Activated CD8-positive, alpha-beta T cell treated with anti-CD3 and anti-CD28 coated beads, Interleukin-2, amount 10 ng/mL, durations not matched to agents 7 days and 5 days (primary cell): ENCODE measurements at regions not wholly inside any gene's neighbourhood (a gene's known extent, or its start where the extent isn't known, plus 50 kb on each side); places are given as distances from the start of the nearest gene placed in this dataset.

Experiments
- ATAC-seq: fragments of 150-1000 bp; cut with Tn5 transposase; one replicate; pipeline ENCODE4 v1.10.0; 2021; ENCODE audit warnings: moderate library complexity
- CTCF ChIA-PET: fragments of 350-600 bp; sonication (Branson Sonifier 250); formaldehyde crosslinking; loops from one replicate; lab custom pipeline; 2021; ENCODE audit warnings: antibody characterized with exemption; lab: Charles Lee
- POLR2A ChIA-PET: fragments of 350-600 bp; sonication (Branson Sonifier 250); formaldehyde crosslinking; loops from one replicate; lab custom pipeline; 2021; ENCODE audit warnings: antibody characterized with exemption; lab: Charles Lee
- DNase-seq: peaks from one replicate; pipeline ENCODE4 v3.0.0-alpha.2; 2020
- H3K27ac Mint-ChIP-seq: one replicate; pipeline ENCODE4 v1.8.0; 2021; ENCODE audit warnings: mild to moderate bottlenecking, mixed read lengths
- H3K27me3 Mint-ChIP-seq: one replicate; pipeline ENCODE4 v1.8.0; 2021; ENCODE audit warnings: low read depth, mixed read lengths
- H3K36me3 Mint-ChIP-seq: one replicate; pipeline ENCODE4 v1.8.0; 2021; ENCODE audit warnings: low read depth, mixed read lengths
- H3K4me1 Mint-ChIP-seq: one replicate; pipeline ENCODE4 v1.8.0; 2021; ENCODE audit warnings: low read depth, mixed read lengths
- H3K4me3 Mint-ChIP-seq: one replicate; pipeline ENCODE4 v1.8.0; 2021; ENCODE audit warnings: mild to moderate bottlenecking, mixed read lengths
- H3K9me3 Mint-ChIP-seq: one replicate; pipeline ENCODE4 v1.8.0; 2022; ENCODE audit warnings: mixed read lengths; ENCODE audit not compliant: insufficient read depth

- H3K27ac Mint-ChIP-seq, result no peak overlapping the region
- no peak for ATAC-seq
- ChIA-PET CTCF (no interaction called here), POLR2A (no interaction called here)
- no peaks in the 10 kb centered on the region for H3K4me1 Mint-ChIP-seq
- H3K9me3 Mint-ChIP-seq, result no peaks in the 10 kb centered on the region
- DNase-seq, result no peak
- H3K27me3 Mint-ChIP-seq, result no peaks in the 10 kb centered on the region
- H3K4me3 Mint-ChIP-seq, result no peak overlapping the region
- no peaks in the 10 kb centered on the region for H3K36me3 Mint-ChIP-seq
Measured at GRCh38 chr6:104218116-104218515, 641.6 kb downstream of the HACE1 start.

- no peaks in the 10 kb centered on the region for H3K36me3 Mint-ChIP-seq
- no peaks in the 10 kb centered on the region for H3K9me3 Mint-ChIP-seq
- no peaks in the 10 kb centered on the region for H3K4me1 Mint-ChIP-seq
- no peak for ATAC-seq
- H3K27ac Mint-ChIP-seq, result no peak overlapping the region
- no peak overlapping the region for H3K4me3 Mint-ChIP-seq
- ChIA-PET POLR2A (no interaction called here), CTCF (no interaction called here)
- DNase-seq, result no peak
- no peaks in the 10 kb centered on the region for H3K27me3 Mint-ChIP-seq
Measured at GRCh38 chr6:104214901-104215300, 644.8 kb downstream of the HACE1 start.

- Mint-ChIP-seq H3K9me3 (no peaks in the 10 kb centered on the region), H3K27me3 (no peaks in the 10 kb centered on the region), H3K27ac (no peak overlapping the region), H3K36me3 (no peaks in the 10 kb centered on the region), H3K4me3 (no peak overlapping the region), H3K4me1 (no peaks in the 10 kb centered on the region)
- DNase-seq, result no peak
- ChIA-PET POLR2A (no interaction called here), CTCF (no interaction called here)
- no peak for ATAC-seq
Measured at GRCh38 chr6:104212977-104213668, 646.6 kb downstream of the HACE1 start.

GRCh38 chr6:104207635-104208034, 652.1 kb downstream of the HACE1 start:
- ATAC-seq (no peak), DNase-seq (no peak)
- Mint-ChIP-seq H3K27ac (no peak overlapping the region), H3K27me3 (no peaks in the 10 kb centered on the region), H3K4me1 (no peaks in the 10 kb centered on the region), H3K9me3 (no peaks in the 10 kb centered on the region), H3K36me3 (no peaks in the 10 kb centered on the region), H3K4me3 (no peak overlapping the region)
- POLR2A ChIA-PET, result no interaction called here
- CTCF ChIA-PET, result no interaction called here

GRCh38 chr6:104201557-104201956, 658.2 kb downstream of the HACE1 start:
- Mint-ChIP-seq H3K36me3 (no peaks in the 10 kb centered on the region), H3K27ac (no peak overlapping the region), H3K27me3 (no peaks in the 10 kb centered on the region), H3K9me3 (peaks cover 7% of the 10 kb centered on the region), H3K4me3 (no peak overlapping the region), H3K4me1 (no peaks in the 10 kb centered on the region)
- DNase-seq (no peak), ATAC-seq (no peak)
- POLR2A ChIA-PET, result no interaction called here
- CTCF ChIA-PET, result no interaction called here

- ChIA-PET CTCF (no interaction called here), POLR2A (no interaction called here)
- H3K27me3 Mint-ChIP-seq, result no peaks in the 10 kb centered on the region
- no peaks in the 10 kb centered on the region for H3K4me1 Mint-ChIP-seq
- ATAC-seq (no peak), DNase-seq (no peak)
- peaks cover 13% of the 10 kb centered on the region for H3K9me3 Mint-ChIP-seq
- no peaks in the 10 kb centered on the region for H3K36me3 Mint-ChIP-seq
- no peak overlapping the region for H3K27ac Mint-ChIP-seq
- no peak overlapping the region for H3K4me3 Mint-ChIP-seq
Measured at GRCh38 chr6:104187616-104188015, 672.1 kb downstream of the HACE1 start.

GRCh38 chr6:104186831-104187230, 672.9 kb downstream of the HACE1 start:
- Mint-ChIP-seq H3K4me3 (no peak overlapping the region), H3K9me3 (peaks cover 5% of the 10 kb centered on the region), H3K27ac (no peak overlapping the region), H3K4me1 (no peaks in the 10 kb centered on the region), H3K27me3 (no peaks in the 10 kb centered on the region), H3K36me3 (no peaks in the 10 kb centered on the region)
- ChIA-PET POLR2A (no interaction called here), CTCF (no interaction called here)
- no peak for ATAC-seq
- no peak for DNase-seq

- H3K36me3 Mint-ChIP-seq, result no peaks in the 10 kb centered on the region
- no peak for DNase-seq
- ATAC-seq, result no peak
- CTCF ChIA-PET, result no interaction called here
- no peak overlapping the region for H3K4me3 Mint-ChIP-seq
- POLR2A ChIA-PET, result no interaction called here
- no peaks in the 10 kb centered on the region for H3K27me3 Mint-ChIP-seq
- no peaks in the 10 kb centered on the region for H3K4me1 Mint-ChIP-seq
- no peaks in the 10 kb centered on the region for H3K9me3 Mint-ChIP-seq
- no peak overlapping the region for H3K27ac Mint-ChIP-seq
Measured at GRCh38 chr6:104183816-104184435, 675.8 kb downstream of the HACE1 start.

- Mint-ChIP-seq H3K4me3 (no peak overlapping the region), H3K4me1 (no peaks in the 10 kb centered on the region), H3K27ac (no peak overlapping the region), H3K9me3 (no peaks in the 10 kb centered on the region), H3K27me3 (no peaks in the 10 kb centered on the region), H3K36me3 (no peaks in the 10 kb centered on the region)
- ChIA-PET CTCF (no interaction called here), POLR2A (no interaction called here)
- ATAC-seq, result no peak
- DNase-seq, result no peak
Measured at GRCh38 chr6:104182811-104183210, 676.9 kb downstream of the HACE1 start.

GRCh38 chr6:104173668-104174067, 686.1 kb downstream of the HACE1 start:
- POLR2A ChIA-PET, result no interaction called here
- H3K4me1 Mint-ChIP-seq, result no peaks in the 10 kb centered on the region
- H3K27me3 Mint-ChIP-seq, result no peaks in the 10 kb centered on the region
- no peak overlapping the region for H3K4me3 Mint-ChIP-seq
- no peak overlapping the region for H3K27ac Mint-ChIP-seq
- no peaks in the 10 kb centered on the region for H3K36me3 Mint-ChIP-seq
- CTCF ChIA-PET, result no interaction called here
- DNase-seq (no peak), ATAC-seq (no peak)
- no peaks in the 10 kb centered on the region for H3K9me3 Mint-ChIP-seq

- H3K4me3 Mint-ChIP-seq, result no peak overlapping the region
- H3K27ac Mint-ChIP-seq, result no peak overlapping the region
- POLR2A ChIA-PET, result no interaction called here
- CTCF ChIA-PET, result no interaction called here
- H3K36me3 Mint-ChIP-seq, result no peaks in the 10 kb centered on the region
- DNase-seq (no peak), ATAC-seq (no peak)
- no peaks in the 10 kb centered on the region for H3K27me3 Mint-ChIP-seq
- H3K9me3 Mint-ChIP-seq, result no peaks in the 10 kb centered on the region
- H3K4me1 Mint-ChIP-seq, result no peaks in the 10 kb centered on the region
Measured at GRCh38 chr6:104170401-104170800, 689.3 kb downstream of the HACE1 start.

- CTCF ChIA-PET, result no interaction called here
- H3K4me3 Mint-ChIP-seq, result no peak overlapping the region
Measured at GRCh38 chr6:104166055-104166668, 693.6 kb downstream of the HACE1 start.

More at GRCh38 chr6:104166055-104166668, 693.6 kb downstream of the HACE1 start:
- DNase-seq, result no peak
- no peaks in the 10 kb centered on the region for H3K9me3 Mint-ChIP-seq
- no peaks in the 10 kb centered on the region for H3K27me3 Mint-ChIP-seq
- POLR2A ChIA-PET, result no interaction called here
- H3K4me1 Mint-ChIP-seq, result no peaks in the 10 kb centered on the region
- no peak for ATAC-seq
- H3K27ac Mint-ChIP-seq, result no peak overlapping the region
- no peaks in the 10 kb centered on the region for H3K36me3 Mint-ChIP-seq
